K562 (cell line): ENCODE measurements at regions not wholly inside any gene's neighbourhood (a gene's known extent, or its start where the extent isn't known, plus 50 kb on each side); places are given as distances from the start of the nearest gene placed in this dataset.

Experiments used
- ATAC-seq: fragments of 200-7000 bp; cut with Tn5 transposase; 3 replicates; pipeline ENCODE4 v1.9.1; 2020; ENCODE audit warnings: moderate library complexity
- BruUV-seq: library from RNA; stranded (reverse); fragments of 400-500 nt; replicated peaks from 2 replicates; lab custom pipeline; 2021; lab: Mats Ljungman, UMichigan
- CTCF ChIA-PET: fragments of 300-600 bp; formaldehyde crosslinking; extraction: SDS; loops from one replicate; lab custom pipeline; 2021; ENCODE audit warnings: low intra/inter-chr PET ratio; lab: Yijun Ruan, JAX
- POLR2A ChIA-PET: fragments of 300-600, 350-650 bp; sonication (Branson Sonifier 250); formaldehyde crosslinking; extraction: SDS; loops from one replicate; lab custom pipeline; 2021; ENCODE audit warnings: antibody characterized with exemption, inconsistent platforms; lab: Yijun Ruan, JAX
- DNase-seq, 4 experiments: peaks; one replicate each; pipeline versions ENCODE4 v3.0.0 to v3.0.0-alpha.2; 2011 to 2018; ENCODE audit warnings: low spot score in 3 of 4, mixed read lengths in 3 of 4; ENCODE audit errors: extremely low read depth in 1 of 4
- FAIRE-seq: peaks from 2 replicates; lab custom pipeline; 2011; peaks lifted over from hg19 to GRCh38; lab: Jason Lieb, UNC
- H2AFZ ChIP-seq: 2 replicates; pipeline ENCODE4 v1.6.0; 2011; ENCODE audit warnings: low read depth, low read length, control low read depth, inconsistent platforms
- H3K27ac ChIP-seq: fragments of 200-600 bp; 3 replicates; pipeline ENCODE4 v1.8.0; 2011; ENCODE audit warnings: low read depth, mild to moderate bottlenecking, control low read depth, inconsistent platforms, low read length, moderate library complexity, mixed read lengths; ENCODE audit errors: extremely low read depth
- H3K27me3 ChIP-seq, 2 experiments: fragments of 300-600 bp in 1 of 2; 2 replicates in 1 of 2; 3 replicates in 1 of 2; pipeline versions ENCODE4 v1.6.0 to v1.8.0; 2011; ENCODE audit warnings: inconsistent platforms in 2 of 2, low read length in 2 of 2, mild to moderate bottlenecking in 1 of 2, mixed read lengths in 1 of 2, moderate library complexity in 1 of 2; ENCODE audit not compliant: control insufficient read depth in 2 of 2, insufficient read depth in 2 of 2
- H3K36me3 ChIP-seq: fragments of 300-600 bp; 3 replicates; pipeline ENCODE4 v1.8.0; 2011; ENCODE audit warnings: mild to moderate bottlenecking, low read length, inconsistent platforms; ENCODE audit not compliant: control insufficient read depth, insufficient read depth
- H3K4me1 ChIP-seq, 2 experiments: fragments of 200-600 bp in 1 of 2; replicated peaks in 1 of 2; 2 replicates in 1 of 2; 3 replicates in 1 of 2; pipeline versions ENCODE4 v1.5.1 to v1.8.0; 2011; ENCODE audit warnings: inconsistent platforms in 2 of 2, low read length in 2 of 2, mild to moderate bottlenecking in 1 of 2, mixed read lengths in 1 of 2, moderate library complexity in 1 of 2; ENCODE audit not compliant: control insufficient read depth in 2 of 2, insufficient read depth in 2 of 2
- H3K4me2 ChIP-seq: 2 replicates; pipeline ENCODE4 v1.6.1; 2011; ENCODE audit warnings: low read length, control low read depth, inconsistent platforms, mixed read lengths; ENCODE audit not compliant: insufficient read depth
- H3K4me3 ChIP-seq: fragments of 200-600 bp; sonication (generic), shearing (Covaris generic); 2 replicates; pipeline ENCODE4 v1.5.1; 2016; ENCODE audit warnings: control low read depth, inconsistent platforms
- H3K79me2 ChIP-seq: fragments of 200-600 bp; 3 replicates; pipeline ENCODE4 v1.8.0; 2011; ENCODE audit warnings: low read length, inconsistent platforms; ENCODE audit not compliant: control insufficient read depth, insufficient read depth
- H3K9ac ChIP-seq, 2 experiments: 2 replicates each; pipeline versions ENCODE4 v1.6.0 to v1.6.1; 2011; ENCODE audit warnings: low read depth in 2 of 2, low read length in 2 of 2, control low read depth in 1 of 2, inconsistent platforms in 1 of 2, mild to moderate bottlenecking in 1 of 2, mixed read lengths in 1 of 2; ENCODE audit not compliant: insufficient read depth in 1 of 2
- H3K9me1 ChIP-seq: one replicate; pipeline ENCODE4 v1.6.0; 2011; ENCODE audit warnings: inconsistent platforms, mild to moderate bottlenecking, low read length, moderate library complexity; ENCODE audit not compliant: control insufficient read depth, insufficient read depth
- H3K9me3 ChIP-seq: replicated peaks from 2 replicates; pipeline ENCODE4 v1.5.1; 2011; ENCODE audit warnings: low read depth, low read length, inconsistent platforms; ENCODE audit not compliant: control insufficient read depth, insufficient read depth
- H4K20me1 ChIP-seq: replicated peaks from 2 replicates; pipeline ENCODE4 v1.6.1; 2011; ENCODE audit warnings: low read length, inconsistent platforms, mixed read lengths; ENCODE audit not compliant: control insufficient read depth, insufficient read depth
- FOXJ2 ChIP-seq: fragments of 200-800 bp; sonication (Bioruptor generic); IDR thresholded peaks from 2 replicates; pipeline ENCODE4 v1.6.1; 2016; ENCODE audit warnings: missing genetic modification characterization, missing compliant biosample characterization
- FOXK1 ChIP-seq: sonication (generic); formaldehyde crosslinking; IDR thresholded peaks from 2 replicates; pipeline ENCODE4 v1.8.0; 2022; ENCODE audit warnings: missing genetic modification reagents, mild to moderate bottlenecking, borderline replicate concordance
- KAT2B ChIP-seq: IDR thresholded peaks from one replicate; pipeline ENCODE4 v1.6.1; 2012; ENCODE audit warnings: low read depth, mild to moderate bottlenecking, control low read depth, inconsistent platforms, low read length, moderate library complexity
- KHSRP ChIP-seq: fragments of 450-650 bp; IDR thresholded peaks from 2 replicates; pipeline ENCODE4 v1.6.1; 2017
- NONO ChIP-seq, 2 experiments: fragments of 200-400 bp in 1 of 2; fragments of 450-650 bp in 1 of 2; formaldehyde crosslinking in 1 of 2; IDR thresholded peaks; 2 replicates each; pipeline ENCODE4 v1.6.1; 2017; ENCODE audit warnings: low read depth in 2 of 2, mild to moderate bottlenecking in 2 of 2, moderate library complexity in 2 of 2, low read length in 1 of 2
- SMC3 ChIP-seq: conservative IDR thresholded peaks from 2 replicates; pipeline ENCODE4 v1.6.1; 2011; ENCODE audit warnings: low read depth, low read length, improper control_type of control experiment; ENCODE audit not compliant: insufficient read depth
- TOE1 ChIP-seq, 2 experiments: fragments of 450-650 bp in 1 of 2; sonication (generic) in 1 of 2; formaldehyde crosslinking in 1 of 2; IDR thresholded peaks; 2 replicates each; pipeline versions ENCODE4 v1.7.1 to v1.8.0; 2016 to 2022; ENCODE audit warnings: borderline replicate concordance in 2 of 2, mild to moderate bottlenecking in 2 of 2, antibody characterized with exemption in 1 of 2, inconsistent platforms in 1 of 2, low read depth in 1 of 2, missing genetic modification reagents in 1 of 2, moderate library complexity in 1 of 2
- ZBED1 ChIP-seq: IDR thresholded peaks from 2 replicates; pipeline ENCODE4 v1.6.1; 2014
- ZC3H11A ChIP-seq: IDR thresholded peaks from 2 replicates; pipeline ENCODE4 v1.6.1; 2012; ENCODE audit warnings: low read depth, low read length, improper control_type of control experiment
- ZNF408 ChIP-seq: fragments of 250-450 bp; sonication (Bioruptor Pico); IDR thresholded peaks from 2 replicates; pipeline ENCODE4 v1.4.0; 2020; ENCODE audit warnings: low read depth, mild to moderate bottlenecking, moderate library complexity
- ZNF431 ChIP-seq: sonication (generic); formaldehyde crosslinking; IDR thresholded peaks from 2 replicates; pipeline ENCODE4 v1.8.0; 2022; ENCODE audit warnings: mild to moderate bottlenecking, missing genetic modification reagents
- ZNF696 ChIP-seq: fragments of 250-450 bp; sonication (Bioruptor Pico); conservative IDR thresholded peaks from 2 replicates; pipeline ENCODE4 v1.4.0; 2020; ENCODE audit warnings: mild to moderate bottlenecking, moderate library complexity
- ZNF76 ChIP-seq: fragments of 250-450 bp; sonication (Bioruptor Pico); IDR thresholded peaks from 2 replicates; pipeline ENCODE4 v1.4.0; 2020; ENCODE audit warnings: mild to moderate bottlenecking, moderate library complexity, borderline replicate concordance
- ZNF77 ChIP-seq: fragments of 250-450 bp; sonication (Bioruptor Pico); IDR thresholded peaks from 2 replicates; pipeline ENCODE4 v1.5.0; 2020
- WGBS: fragments of 100-300 bp; shearing (Covaris generic); methylation state at CpG from one replicate; pipeline ENCODE4 v1.1.6; 2016; ENCODE audit warnings: low coverage, mixed read lengths; ENCODE audit not compliant: insufficient coverage; ENCODE audit errors: missing lambda C conversion rate; 5-methylcytosine and 5-hydroxymethylcytosine counted together
- in situ Hi-C: fragments of 300-500 bp; cut with MboI; formaldehyde crosslinking; loops from 4 replicates; pipeline ENCODE4 v1.15.0; 2018; ENCODE audit warnings: inconsistent platforms, mixed read lengths
- intact Hi-C: fragments of 100-400 bp; cut with micrococcal nuclease; formaldehyde crosslinking; loops from 2 replicates; pipeline ENCODE4 v1.14.2; 2022
- TF ChIP-seq, protein P1 (sequence below): fragments of 250-450 bp; sonication (Bioruptor Pico); IDR thresholded peaks from 2 replicates; pipeline ENCODE4 v1.4.0; 2020; ENCODE audit warnings: mild to moderate bottlenecking
- TF ChIP-seq, protein P2 (sequence below), 2 experiments: IDR thresholded peaks; 2 replicates each; pipeline ENCODE4 v1.6.1; 2011; ENCODE audit warnings: borderline replicate concordance in 1 of 2, control low read depth in 1 of 2, low read depth in 1 of 2, low read length in 1 of 2, mild to moderate bottlenecking in 1 of 2, mixed read lengths in 1 of 2, moderate library complexity in 1 of 2; ENCODE audit not compliant: insufficient read depth in 1 of 2, insufficient read length in 1 of 2, poor library complexity in 1 of 2, severe bottlenecking in 1 of 2; ENCODE audit errors: extremely low read depth in 1 of 2

DNA sequence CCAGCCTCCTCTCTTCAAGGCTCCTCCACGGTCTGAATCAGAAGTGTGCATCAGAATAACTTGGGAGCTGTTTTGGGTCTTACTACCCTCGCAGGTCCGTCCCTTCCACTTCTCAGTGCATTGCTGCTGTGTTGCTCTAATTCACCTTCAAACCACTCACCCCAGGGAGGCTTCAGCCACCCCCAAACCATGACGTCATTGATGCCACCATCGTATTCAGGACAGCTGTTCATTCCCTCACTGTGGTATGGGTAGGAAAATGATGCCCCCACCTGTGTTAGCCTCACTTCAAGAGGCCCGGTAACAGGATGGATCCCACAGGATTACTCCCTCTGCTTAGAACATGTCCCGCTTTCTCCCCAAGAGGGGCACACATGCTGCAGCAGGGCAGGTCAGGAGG lies 1005.7 kb downstream of the UQCRFS1 start:
- in situ Hi-C loops = no loop called here
- no peak for DNase-seq
- Histone ChIP-seq H3K4me1 (no peaks in the 10 kb centered on the region), H2AFZ (no peak overlapping the region), H3K36me3 (no peaks in the 10 kb centered on the region), H3K9ac (no peak overlapping the region), H3K4me2 (no peak overlapping the region), H3K79me2 (no peaks in the 10 kb centered on the region), H4K20me1 (no peaks in the 10 kb centered on the region), H3K9me1 (no peaks in the 10 kb centered on the region), H3K4me3 (no peak overlapping the region), H3K27ac (no peak overlapping the region), H3K9me3 (no peaks in the 10 kb centered on the region), H3K27me3 (no peaks in the 10 kb centered on the region)
- TF ChIP-seq KHSRP (no peak), NONO (IDR thresholded peaks at IDR 0.05; ENCODE audit: low read depth in 2 of 2, low read length in 1 of 2) (no peak), KAT2B (no peak), ZNF408 (CRISPR knock-in tag) (no peak), ZNF76 (no peak), ZNF77 (CRISPR knock-in tag) (no peak), ZC3H11A (no peak), TOE1 (IDR thresholded peaks at IDR 0.05; ENCODE audit: borderline replicate concordance) (no peak), TOE1 (CRISPR knock-in tag; IDR thresholded peaks at IDR 0.05; ENCODE audit: borderline replicate concordance, low read depth) (no peak), ZNF431 (CRISPR knock-in tag) (no peak), ZBED1 (no peak), FOXK1 (no peak), SMC3 (no peak), ZNF696 (no peak), FOXJ2 (tag) (no peak)
- TF ChIP-seq, protein P1, sequence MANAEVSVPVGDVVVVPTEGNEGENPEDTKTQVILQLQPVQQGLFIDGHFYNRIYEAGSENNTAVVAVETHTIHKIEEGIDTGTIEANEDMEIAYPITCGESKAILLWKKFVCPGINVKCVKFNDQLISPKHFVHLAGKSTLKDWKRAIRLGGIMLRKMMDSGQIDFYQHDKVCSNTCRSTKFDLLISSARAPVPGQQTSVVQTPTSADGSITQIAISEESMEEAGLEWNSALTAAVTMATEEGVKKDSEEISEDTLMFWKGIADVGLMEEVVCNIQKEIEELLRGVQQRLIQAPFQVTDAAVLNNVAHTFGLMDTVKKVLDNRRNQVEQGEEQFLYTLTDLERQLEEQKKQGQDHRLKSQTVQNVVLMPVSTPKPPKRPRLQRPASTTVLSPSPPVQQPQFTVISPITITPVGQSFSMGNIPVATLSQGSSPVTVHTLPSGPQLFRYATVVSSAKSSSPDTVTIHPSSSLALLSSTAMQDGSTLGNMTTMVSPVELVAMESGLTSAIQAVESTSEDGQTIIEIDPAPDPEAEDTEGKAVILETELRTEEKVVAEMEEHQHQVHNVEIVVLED = no peak
- TF ChIP-seq, protein P2, sequence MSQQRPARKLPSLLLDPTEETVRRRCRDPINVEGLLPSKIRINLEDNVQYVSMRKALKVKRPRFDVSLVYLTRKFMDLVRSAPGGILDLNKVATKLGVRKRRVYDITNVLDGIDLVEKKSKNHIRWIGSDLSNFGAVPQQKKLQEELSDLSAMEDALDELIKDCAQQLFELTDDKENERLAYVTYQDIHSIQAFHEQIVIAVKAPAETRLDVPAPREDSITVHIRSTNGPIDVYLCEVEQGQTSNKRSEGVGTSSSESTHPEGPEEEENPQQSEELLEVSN (IDR thresholded peaks at IDR 0.05; ENCODE audit: borderline replicate concordance in 1 of 2, extremely low read depth in 1 of 2, insufficient read depth in 1 of 2, insufficient read length in 1 of 2, low read depth in 1 of 2, low read length in 1 of 2, poor library complexity in 1 of 2, severe bottlenecking in 1 of 2) = no peak
- no peak for FAIRE-seq
- CTCF ChIA-PET = no interaction called here
- BruUV-seq = no TSS peak
- intact Hi-C loops = no loop called here
- WGBS = 4% methylated on average over 7 of the region's 7 CpGs
- ATAC-seq = no peak
- POLR2A ChIA-PET = interaction anchor here (1.1 kb wide), 1 partner anchor 16 kb away, joined by 4 read pairs; no protein-coding TSS in a partner anchor
